ENCODE measurements at regions not wholly inside any gene's neighbourhood (a gene's known extent, or its start where the extent isn't known, plus 50 kb on each side); places are given as distances from the start of the nearest gene placed in this dataset.

- no peak for DNase-seq (ENCODE audit: low spot score)
Observed at GRCh38 chr4:115927382-115927781, 814.0 kb upstream of the NDST4 start.

DNA sequence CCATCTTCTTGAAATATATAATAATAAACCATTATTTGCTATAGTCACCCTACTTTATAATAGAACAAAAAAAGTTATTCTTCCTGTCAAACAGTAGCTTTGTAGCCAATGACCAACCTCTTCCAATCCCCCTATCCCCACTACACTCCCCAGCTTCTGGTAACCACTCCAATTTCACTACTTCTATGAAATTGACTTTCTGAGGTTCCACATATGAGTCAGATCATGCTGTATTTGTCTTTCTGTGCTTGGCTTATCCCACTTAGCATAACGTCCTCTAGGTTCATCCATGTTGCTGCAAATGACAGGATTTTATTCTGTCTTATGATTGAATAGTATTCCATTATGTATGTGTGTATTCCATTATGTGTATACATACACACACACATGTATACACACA, 809.7 kb upstream of the NDST4 start:
- DNase-seq (ENCODE audit: low spot score): no peak

- no peak for DNase-seq (ENCODE audit: low spot score)
Observed at GRCh38 chr4:115920637-115921036, 807.2 kb upstream of the NDST4 start.

DNA sequence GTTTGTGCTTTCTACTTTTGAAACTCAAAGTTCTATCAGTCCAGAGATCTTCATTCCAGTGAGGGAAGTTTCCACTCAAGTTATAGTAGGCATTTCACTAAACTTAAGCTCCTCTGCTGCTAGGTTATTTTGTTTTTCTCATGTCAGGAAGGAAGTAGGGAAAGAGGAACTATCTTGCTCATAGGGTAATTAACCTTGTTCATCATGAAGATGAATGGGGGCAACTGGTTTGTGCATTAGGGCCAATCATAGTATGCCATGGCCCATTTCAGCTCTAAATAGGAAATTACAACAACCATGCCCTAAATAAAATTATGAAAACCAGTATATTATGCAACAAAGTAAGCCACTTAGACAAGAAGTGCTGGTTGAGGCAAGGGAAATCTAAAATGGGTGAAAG, 804.7 kb upstream of the NDST4 start:
- DNase-seq (ENCODE audit: low spot score): no peak

DNA sequence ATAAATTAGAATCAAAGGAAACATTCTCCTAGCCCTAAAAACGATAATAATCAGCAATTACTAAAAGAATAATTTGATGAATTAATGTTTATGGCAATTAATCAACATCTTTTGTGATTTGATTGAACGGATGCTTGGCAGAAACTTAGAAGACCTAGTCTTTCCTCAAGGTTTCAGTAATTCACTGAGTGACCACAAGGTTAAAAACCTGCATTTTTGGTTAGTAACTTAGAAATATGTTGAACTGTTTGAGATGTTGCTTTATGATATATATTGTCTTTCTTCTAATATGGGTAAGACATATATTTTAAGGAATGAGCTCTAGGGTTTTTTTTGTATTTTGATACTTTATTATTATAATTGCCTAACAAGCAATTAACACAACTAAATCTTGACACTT, 793.0 kb upstream of the NDST4 start:
- no peak for DNase-seq (ENCODE audit: low spot score)

- DNase-seq (ENCODE audit: low spot score): no peak
Observed at GRCh38 chr4:115883847-115884246, 770.4 kb upstream of the NDST4 start.

- DNase-seq (ENCODE audit: low spot score): no peak
Observed at GRCh38 chr4:115883231-115883630, 769.8 kb upstream of the NDST4 start.

GRCh38 chr4:115873048-115873447, 759.6 kb upstream of the NDST4 start:
- no peak for DNase-seq (ENCODE audit: low spot score)

DNA sequence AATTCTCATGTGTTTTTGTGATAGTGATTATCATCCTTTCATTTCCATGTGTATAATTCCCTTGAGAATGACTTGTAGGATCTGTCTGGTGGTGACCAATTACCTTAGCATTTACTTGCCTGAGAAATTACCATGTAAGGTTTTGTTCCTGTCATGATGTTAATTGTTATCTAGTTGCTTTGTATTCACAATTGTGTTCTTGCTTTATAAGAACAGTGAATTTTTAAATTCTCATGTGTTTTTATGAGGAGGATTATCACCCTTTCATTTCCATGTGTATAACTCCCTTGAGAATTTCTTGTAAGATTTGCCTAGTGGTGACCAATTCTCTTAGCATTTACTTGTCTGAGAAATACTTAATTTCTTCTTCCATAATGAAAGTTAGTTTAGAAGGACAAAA, 758.2 kb upstream of the NDST4 start:
- no peak for DNase-seq (ENCODE audit: low spot score)

GRCh38 chr4:115866364-115866896, 753.0 kb upstream of the NDST4 start:
- DNase-seq (ENCODE audit: low spot score): no peak

DNA sequence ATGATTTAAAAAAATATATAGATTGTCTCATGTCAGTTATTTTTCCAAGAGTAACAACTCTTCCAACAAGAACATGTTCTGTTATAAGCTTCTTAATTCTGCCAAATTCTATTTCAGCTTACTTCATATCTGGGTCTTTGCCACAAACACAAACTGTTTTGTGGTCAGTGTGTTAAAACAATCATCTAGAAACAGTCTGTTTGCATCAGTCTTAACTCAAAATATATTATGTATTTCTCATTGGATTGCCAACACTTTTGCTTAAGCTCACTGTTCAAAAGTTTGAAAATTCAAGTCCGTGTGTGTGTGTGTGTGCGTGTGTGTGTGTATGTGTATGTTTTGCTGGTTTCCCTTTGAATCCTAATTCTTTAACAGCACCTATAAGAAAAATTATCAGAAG, 752.3 kb upstream of the NDST4 start:
- no peak for DNase-seq (ENCODE audit: low spot score)

DNA sequence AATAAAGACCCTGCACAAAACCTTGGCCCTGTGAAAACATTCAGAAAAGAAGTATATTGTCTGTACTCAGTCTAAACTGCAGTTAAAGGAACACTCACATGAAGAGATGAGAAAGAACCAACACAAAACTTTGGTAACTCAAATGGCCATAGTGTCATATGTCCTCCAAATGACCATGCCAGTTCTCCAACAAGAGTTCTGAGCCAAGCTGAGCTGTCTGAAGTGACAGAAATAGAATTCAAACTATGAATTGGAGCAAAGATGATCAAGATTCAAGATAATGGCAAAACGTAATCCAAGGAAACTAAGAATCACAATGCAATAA, 739.3 kb upstream of the NDST4 start:
- no peak for DNase-seq (ENCODE audit: low spot score)

DNA sequence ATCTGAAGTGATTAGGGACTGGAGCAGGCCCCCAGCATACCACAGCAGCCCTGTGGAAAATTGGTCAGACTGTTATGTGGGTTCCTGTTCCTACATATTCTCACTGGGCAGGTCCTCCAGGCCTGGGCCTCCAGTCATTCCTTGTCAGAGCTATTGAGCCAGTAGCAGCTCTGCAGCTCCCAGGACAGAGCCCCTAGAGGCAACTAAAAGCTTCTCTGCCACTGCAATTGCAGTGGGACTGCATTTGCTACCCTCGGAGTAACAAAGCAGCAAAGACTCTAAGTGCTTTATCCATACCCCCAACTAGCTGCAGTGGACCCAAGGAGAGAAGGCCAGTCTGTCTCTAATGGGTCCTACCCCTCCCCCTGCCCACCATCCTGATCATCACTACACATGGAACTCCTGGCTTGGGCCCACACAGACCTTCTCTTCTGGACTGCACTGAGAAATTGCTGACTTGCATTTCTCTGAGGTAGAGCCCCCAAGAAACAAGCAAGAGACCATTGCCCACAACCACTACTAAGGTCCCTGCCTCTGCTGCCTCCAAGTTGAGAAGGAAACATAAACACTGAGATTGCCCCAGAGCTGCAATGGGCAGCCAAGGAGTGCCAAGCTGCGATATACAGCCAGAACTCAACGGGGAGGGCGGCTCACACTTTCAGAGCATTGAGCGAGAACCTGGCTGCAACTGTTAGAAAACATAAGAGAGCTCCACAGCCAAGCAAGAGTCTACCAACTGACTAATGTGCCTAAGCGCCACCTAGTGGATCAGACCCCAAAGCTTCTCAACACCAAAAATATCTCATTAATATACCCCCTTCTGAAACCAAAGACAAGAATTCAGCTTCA, 738.7 kb upstream of the NDST4 start:
- DNase-seq (ENCODE audit: low spot score): no peak

DNA sequence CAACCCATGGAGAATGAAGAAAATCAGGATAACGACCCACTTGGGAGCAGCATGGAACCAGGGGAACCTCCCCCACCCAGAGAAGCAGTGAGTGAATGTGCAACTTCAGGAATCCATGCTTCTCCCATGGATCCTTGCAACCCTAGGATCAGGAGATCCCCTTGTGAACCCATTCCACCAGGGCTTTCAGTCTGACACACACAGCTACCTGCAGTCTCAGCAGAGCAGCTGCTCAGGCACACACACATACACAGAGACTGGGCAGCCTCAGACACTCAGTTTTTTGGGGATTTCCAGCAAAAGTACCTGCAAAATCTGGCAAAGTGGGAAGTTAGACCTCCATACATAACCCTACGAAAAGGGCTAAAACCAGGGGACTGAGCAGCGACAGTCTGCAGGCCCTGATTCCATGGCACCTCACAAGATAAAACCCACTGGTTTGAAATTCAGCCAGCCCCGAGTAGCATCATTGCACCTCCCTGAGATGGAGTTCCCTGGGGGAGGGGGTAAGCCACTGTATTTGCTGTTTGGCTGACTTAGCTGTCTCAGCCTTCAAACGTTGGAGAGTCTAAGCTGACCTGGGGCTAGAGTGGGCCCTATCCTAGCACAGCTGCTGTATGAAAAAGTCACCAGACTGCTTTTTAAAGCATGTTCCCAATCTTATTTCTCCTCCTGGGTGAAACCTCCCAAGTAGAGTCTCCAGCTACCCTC, 737.5 kb upstream of the NDST4 start:
- no peak for DNase-seq (ENCODE audit: low spot score)

DNA sequence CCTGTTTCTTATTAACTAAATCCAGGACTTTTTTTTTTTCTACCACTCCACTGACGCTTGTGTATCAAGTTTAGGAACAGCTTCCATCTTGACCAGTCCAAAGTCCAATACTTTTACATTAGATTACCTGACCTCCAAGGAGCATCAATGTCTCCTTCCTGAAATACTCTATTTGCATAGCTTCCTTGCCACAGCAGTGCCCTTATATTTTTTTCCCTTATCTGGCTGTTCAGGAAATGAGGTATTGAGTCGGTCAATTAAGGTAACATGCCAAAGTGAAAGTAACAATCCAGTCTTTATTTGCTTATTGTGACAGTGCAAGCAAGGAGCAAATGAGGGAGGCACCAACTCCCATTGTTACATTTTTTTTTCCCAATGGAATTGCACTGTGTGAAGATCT, 730.8 kb upstream of the NDST4 start:
- DNase-seq (ENCODE audit: low spot score): no peak

- no peak for DNase-seq (ENCODE audit: low spot score)
Observed at GRCh38 chr4:115841871-115842270, 728.5 kb upstream of the NDST4 start.

GRCh38 chr4:115834441-115834840, 721.0 kb upstream of the NDST4 start:
- no peak for DNase-seq (ENCODE audit: low spot score)

DNA sequence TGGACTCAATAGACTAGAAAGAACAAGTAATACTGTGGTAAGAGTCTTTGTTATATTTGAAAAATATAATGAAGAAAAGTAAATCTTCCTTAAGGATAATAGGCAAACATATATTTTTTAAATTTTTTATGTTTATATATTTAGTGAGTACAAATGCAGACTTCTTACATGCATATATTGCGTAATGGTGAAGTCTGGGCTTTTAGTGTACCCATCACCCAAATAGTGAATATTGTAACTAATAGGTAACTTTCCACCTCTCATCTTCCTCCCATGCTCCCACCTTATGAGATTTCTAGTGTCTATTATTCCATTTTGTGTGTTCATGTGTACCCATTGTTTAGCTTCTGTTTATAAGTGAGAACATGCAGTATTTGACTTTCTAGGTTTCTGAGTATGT, 711.2 kb upstream of the NDST4 start:
- DNase-seq (ENCODE audit: low spot score): no peak

- DNase-seq (ENCODE audit: low spot score): no peak
Observed at GRCh38 chr4:115803825-115804224, 690.4 kb upstream of the NDST4 start.

DNA sequence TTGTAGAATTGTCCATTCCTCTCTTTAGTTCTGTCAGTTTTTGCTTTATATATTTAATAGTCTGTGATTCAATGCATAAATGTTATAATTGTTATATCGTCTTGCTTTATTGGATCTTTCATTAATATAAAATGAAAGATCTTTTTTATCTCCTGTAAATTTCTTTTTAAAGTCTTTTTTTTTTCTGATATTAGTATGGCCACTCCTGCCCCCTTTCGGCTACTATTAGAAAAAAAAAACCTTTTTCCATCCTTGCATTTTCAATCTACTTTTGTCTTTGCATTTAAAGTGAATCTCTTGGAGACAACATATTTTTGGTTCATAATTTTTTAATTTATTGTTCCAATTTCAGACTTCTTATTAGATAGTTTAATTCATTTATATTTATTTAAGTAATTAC, 677.4 kb upstream of the NDST4 start:
- no peak for DNase-seq (ENCODE audit: low spot score)

DNA sequence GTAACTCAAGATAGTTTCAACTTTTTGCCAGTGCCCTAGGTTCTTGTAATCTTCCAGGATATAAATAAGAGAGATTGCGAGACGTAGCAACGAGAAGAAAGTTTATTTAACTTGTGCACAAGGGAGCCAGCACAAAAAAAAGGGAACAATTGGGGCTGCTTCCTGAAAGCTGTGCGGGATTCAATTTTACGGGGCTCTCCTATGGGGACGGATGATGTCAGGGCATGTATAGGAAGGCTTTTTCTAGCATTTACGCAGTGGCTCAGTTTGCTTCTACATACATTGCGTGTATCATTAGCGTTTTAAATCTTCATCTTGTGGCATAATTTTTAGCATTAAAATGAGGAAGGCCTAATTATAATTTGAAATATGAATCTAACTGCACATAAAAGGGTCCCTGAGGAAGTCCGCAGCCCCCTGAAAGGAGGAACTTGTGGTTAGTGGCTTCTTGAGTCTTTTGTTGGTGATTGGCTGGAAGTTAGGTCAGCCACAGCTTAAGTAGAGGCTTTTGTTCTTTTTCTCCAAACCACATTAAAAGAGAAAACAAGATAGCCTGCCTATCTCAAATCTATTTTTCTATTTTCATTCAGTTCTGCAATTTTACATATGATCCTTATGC, 668.2 kb upstream of the NDST4 start:
- no peak for DNase-seq (ENCODE audit: low spot score)

DNA sequence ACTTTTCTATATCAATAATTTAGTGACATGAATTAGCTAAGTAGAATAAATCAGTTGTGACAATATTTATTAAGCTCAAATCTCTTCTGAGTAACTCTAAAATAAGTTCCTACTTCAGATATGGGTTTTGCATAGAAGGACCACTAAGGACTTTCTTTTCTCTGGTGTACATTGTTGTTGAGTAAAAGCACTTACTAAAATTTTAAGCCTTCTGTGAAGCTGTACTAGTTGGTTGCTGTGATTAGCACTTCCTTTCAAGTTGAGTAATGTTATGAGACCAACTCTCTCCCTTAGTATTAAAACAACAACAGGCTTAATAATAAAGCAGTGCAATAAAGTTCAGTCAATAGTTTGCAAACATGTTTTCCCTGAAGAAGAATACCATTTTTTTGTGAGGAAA, 667.4 kb upstream of the NDST4 start:
- DNase-seq (ENCODE audit: low spot score): no peak

DNA sequence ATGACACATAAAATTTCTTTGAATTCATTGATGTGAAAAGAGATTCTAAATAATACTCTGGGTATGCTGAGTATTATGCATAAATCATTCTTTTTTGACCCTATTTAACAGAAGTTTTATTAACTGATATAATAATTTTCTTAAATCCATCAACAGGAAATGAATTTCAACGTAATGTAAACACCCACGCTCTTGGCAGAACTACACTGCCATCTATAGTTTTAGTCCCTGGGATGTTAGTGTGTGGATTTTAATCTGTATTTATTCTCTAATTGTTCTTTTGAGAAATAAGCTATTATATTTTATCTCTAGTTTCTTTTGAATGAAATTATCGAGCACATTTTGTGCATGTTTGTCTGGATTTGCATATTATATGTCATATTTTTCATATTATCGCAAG, 666.8 kb upstream of the NDST4 start:
- DNase-seq (ENCODE audit: low spot score): no peak
